ENCODE measurements at regions not wholly inside any gene's neighbourhood (a gene's known extent, or its start where the extent isn't known, plus 50 kb on each side); places are given as distances from the start of the nearest gene placed in this dataset.

- DNase-seq (ENCODE audit: low spot score), result no peak
- in situ Hi-C loops (cut with MboI; ENCODE audit: low pct_unique_long_range_greater_than_20kb, low sequenced_read_pairs, unreplicated experiment), result no loop called here
- no peak for TF ChIP-seq CTCF (IDR thresholded peaks at IDR 0.05; ENCODE audit: extremely low read depth, insufficient read depth, missing control alignments)
Observed at GRCh38 chr15:96014939-96015338, 315.6 kb upstream of the NR2F2 start.

- TF ChIP-seq CTCF (IDR thresholded peaks at IDR 0.05; ENCODE audit: extremely low read depth, insufficient read depth, missing control alignments), result no peak
Observed at GRCh38 chr15:96019114-96019513, 311.4 kb upstream of the NR2F2 start.

GRCh38 chr15:96020133-96020532 is 310.4 kb upstream of the NR2F2 start:
- DNase-seq (ENCODE audit: low spot score), result no peak
- TF ChIP-seq CTCF (IDR thresholded peaks at IDR 0.05; ENCODE audit: extremely low read depth, insufficient read depth, missing control alignments), result no peak
- in situ Hi-C loops (cut with MboI; ENCODE audit: low pct_unique_long_range_greater_than_20kb, low sequenced_read_pairs, unreplicated experiment), result no loop called here

More at GRCh38 chr15:96019114-96019513, 311.4 kb upstream of the NR2F2 start:
- in situ Hi-C loops (cut with MboI; ENCODE audit: low pct_unique_long_range_greater_than_20kb, low sequenced_read_pairs, unreplicated experiment), result no loop called here
- no peak for DNase-seq (ENCODE audit: low spot score)

GRCh38 chr15:96020797-96021196 is 309.7 kb upstream of the NR2F2 start:
- DNase-seq (ENCODE audit: low spot score), result no peak
- in situ Hi-C loops (cut with MboI; ENCODE audit: low pct_unique_long_range_greater_than_20kb, low sequenced_read_pairs, unreplicated experiment), result no loop called here
- TF ChIP-seq CTCF (IDR thresholded peaks at IDR 0.05; ENCODE audit: extremely low read depth, insufficient read depth, missing control alignments), result no peak

GRCh38 chr15:96023081-96023480 is 307.4 kb upstream of the NR2F2 start:
- in situ Hi-C loops (cut with MboI; ENCODE audit: low pct_unique_long_range_greater_than_20kb, low sequenced_read_pairs, unreplicated experiment), result no loop called here
- DNase-seq (ENCODE audit: low spot score), result no peak
- no peak for TF ChIP-seq CTCF (IDR thresholded peaks at IDR 0.05; ENCODE audit: extremely low read depth, insufficient read depth, missing control alignments)

GRCh38 chr15:96027501-96027900 is 303.0 kb upstream of the NR2F2 start:
- no peak for DNase-seq (ENCODE audit: low spot score)
- TF ChIP-seq CTCF (IDR thresholded peaks at IDR 0.05; ENCODE audit: extremely low read depth, insufficient read depth, missing control alignments), result no peak
- in situ Hi-C loops (cut with MboI; ENCODE audit: low pct_unique_long_range_greater_than_20kb, low sequenced_read_pairs, unreplicated experiment), result no loop called here

GRCh38 chr15:96028620-96029019 is 301.9 kb upstream of the NR2F2 start:
- no peak for DNase-seq (ENCODE audit: low spot score)
- in situ Hi-C loops (cut with MboI; ENCODE audit: low pct_unique_long_range_greater_than_20kb, low sequenced_read_pairs, unreplicated experiment), result no loop called here
- TF ChIP-seq CTCF (IDR thresholded peaks at IDR 0.05; ENCODE audit: extremely low read depth, insufficient read depth, missing control alignments), result no peak
